ENCODE measurements at regions not wholly inside any gene's neighbourhood (a gene's known extent, or its start where the extent isn't known, plus 50 kb on each side); places are given as distances from the start of the nearest gene placed in this dataset.

DNA sequence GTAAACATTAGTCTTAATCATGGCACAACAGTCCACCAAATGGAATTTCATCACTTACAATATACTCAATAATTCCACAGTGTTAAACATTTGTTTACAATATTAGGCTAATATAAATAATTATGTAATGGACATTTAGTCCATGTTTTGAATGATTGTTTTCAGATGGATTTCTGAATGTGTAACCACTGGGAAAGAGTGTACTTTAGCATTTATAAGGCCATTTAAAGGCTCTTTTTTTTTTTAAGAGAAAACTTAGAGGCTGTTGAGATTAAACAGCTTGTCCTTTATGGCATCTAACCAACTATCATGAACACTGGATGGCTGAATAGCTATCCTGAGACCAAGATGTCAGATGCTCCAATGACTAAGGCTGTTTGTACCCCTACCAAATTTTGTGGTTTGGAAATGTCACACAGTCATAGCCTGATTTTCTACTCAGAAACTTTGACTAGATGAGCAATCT lies 248.3 kb upstream of the GLI3 start:
- no peak for DNase-seq

DNA sequence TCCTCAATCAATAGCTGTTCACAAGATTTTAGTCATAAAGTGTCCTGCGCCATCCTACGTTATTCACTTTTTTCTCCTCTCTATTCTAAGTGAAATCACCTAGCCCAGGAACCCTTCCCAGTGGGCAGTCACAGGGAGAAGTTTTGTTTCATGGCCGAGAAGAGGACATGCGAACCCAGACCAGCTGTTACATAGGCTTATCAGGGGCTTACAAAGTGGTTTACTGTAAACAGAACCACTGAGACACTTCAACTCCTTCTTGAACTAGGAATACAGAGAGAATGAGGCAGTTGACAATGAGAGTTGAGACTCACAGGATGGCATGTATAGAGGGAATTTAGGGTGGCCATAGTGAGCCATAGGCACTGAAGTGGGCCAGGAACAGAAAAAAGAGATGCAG lies 246.9 kb upstream of the GLI3 start:
- DNase-seq = no peak

DNA sequence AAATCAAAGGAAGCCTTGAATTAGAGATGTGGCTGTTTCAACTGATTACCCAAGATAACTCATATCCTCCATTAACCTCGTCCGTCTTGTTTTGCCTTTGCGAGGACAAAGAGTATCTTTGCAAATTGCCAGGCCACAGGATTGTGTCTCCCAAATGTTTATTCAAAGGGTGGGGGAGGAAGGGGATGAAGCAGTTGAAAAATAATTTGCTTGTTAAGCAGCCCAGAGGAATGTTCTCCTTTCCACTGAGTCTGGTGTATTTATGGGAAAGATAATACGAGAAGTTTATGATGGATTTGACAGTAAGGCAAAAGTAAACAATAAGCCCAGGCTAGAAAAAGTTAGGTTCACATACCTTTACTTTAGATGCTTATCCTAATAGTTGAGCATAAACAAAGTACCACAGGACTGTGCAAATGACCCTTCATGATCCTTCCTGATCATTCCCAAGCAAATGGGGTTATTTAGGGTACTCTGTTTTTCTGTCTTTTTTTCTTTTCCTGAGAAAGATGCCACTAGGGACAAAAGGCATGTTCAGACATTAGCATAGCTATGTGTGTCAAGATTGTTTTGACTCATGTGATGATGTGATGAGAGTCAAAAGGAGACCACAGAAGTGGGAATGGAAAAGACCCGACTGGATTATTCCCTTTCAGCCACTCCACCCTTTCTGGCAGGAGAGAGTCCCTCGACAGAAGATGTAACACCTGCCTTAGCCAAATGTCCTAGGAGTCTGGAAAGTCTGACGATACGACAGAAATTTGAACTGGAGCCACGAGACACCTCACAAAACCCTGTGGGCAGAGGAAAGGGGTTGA lies 243.0 kb upstream of the GLI3 start:
- no peak for DNase-seq

DNA sequence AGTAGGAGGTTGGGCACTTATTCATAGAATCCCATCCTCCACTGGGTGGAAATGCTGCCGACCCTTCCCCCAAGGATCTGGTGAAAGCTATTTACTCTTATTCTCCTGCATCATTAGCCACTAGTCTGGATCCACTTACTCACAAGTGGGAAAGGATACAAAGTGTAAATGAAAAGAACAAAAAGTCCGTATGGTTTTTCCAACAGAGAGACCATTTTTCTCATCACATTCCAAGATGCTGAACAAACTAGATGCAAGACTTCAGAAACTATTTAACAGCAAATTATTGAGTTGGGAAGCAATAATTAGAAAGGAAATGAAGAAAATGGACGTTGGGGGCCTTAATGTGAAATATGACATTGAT lies 242.4 kb upstream of the GLI3 start:
- no peak for DNase-seq

DNA sequence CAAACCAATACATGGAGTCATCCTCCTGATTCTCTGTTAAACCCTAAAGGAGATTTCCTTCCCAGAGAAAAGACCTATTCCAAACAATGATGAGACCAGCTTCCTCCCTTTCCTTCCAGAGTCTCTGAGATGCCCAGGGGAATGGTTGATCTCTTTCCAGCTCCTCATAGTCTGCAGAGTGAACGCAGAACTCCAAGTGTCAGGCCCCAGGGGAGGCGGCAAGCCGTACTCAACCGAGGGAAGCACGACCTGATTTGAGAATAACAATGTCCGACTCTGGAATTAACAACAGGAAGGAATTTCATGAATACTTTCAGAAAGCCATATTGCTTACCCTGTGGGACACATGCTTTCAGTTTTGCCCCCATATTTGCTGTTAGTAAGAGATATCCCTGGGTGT lies 241.7 kb upstream of the GLI3 start:
- no peak for DNase-seq

DNA sequence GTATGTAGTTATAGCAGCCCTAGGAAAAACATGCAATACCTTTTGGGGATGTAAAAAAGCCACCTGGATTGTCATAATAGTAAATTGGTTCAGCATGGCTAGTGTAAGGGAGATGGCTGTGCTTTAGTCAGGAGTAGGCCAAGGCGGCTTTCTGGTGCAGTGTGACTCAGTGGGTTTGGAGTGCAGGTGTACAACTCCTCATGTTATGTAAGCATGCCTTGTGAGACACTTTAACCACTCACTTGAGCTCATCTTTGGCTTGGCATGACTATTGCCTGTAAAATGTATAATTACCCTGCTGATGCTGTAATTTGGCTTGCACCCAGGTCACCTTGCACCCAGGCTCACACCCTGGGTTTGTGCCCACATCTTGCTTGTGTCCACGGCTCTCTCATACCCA lies 239.2 kb upstream of the GLI3 start:
- no peak for DNase-seq

DNA sequence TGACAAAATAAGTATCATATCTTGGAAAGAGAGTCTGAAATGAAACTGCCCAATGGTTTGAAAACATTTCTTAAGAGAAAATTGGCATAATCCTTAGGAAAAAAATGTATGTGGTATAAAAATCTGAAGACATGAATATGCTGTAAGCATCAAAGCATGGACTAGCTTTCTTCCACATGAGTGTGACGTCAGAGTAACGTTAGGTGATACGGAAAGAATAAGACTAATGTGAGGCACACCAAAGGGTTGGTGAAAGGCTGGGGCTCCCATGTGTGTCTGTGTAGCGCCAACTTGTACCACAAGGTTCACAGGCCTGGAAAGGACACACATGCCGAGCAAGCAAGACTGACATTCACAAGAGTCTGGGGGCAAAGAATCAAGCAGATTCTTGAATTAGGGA lies 238.1 kb upstream of the GLI3 start:
- no peak for DNase-seq

DNA sequence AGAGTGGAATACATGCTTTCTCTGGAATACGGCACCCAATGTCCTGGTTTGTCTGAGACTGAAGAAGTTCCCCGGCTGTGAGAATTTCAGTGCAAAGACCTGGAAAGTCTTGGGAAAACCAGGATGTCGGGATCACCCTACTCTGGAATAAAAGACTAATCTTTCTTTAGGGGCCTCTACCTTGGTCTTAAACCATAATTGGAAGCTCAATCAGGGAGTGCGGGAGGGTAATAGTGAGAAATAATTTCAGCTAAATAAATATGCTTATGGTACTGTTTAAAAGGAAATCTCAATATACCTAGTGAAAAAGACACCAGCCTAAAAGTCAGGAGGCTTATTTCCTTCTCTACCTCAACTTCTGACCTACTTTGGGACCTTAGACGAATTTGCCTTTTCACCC lies 236.1 kb upstream of the GLI3 start:
- no peak for DNase-seq

DNA sequence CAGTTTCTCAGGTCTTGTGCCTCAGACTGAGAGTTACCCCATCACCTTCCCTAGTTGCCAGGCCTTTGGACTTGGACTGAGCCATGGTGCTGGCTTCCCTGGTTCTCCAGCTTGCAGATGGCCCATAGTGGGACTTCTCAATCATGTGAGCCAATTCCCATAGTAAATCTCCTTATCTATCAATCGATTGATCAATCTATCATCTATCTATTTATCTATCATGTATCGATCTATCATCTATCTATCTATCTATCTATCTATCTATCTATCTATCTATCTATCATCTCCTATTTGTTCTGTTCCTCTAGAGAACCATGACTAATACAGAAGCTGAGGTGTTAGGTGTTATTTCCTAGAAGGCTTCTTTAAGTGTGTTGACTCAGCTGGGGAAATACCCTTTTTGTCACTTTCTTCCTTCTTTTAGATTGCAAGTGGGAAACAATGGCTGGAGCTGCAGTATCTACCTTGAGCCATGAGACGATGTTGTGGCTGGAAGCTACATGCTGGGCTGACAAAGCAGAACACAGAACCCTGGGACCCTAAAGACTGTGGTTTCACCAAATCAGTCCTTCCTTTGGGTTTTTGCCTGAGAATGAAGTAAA lies 234.7 kb upstream of the GLI3 start:
- no peak for DNase-seq

DNA sequence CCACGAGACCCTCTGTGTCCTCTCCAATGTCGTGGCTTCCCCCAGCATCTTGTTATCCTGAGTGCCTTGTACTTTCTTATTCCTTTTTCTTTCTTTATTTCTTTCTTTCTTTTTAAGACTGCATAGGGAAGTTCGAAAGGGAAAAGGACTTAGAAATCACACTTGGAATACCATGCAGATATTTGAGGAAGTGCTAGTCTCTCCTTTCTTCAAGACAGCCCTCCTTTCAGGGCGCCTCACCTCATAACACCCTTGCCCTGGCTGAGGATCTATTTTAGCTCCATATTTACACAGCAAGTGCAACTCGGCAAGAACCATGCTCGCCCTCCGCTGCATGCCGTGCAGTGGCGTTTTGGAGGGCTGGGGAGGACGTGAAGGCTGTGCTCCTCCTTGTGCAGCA lies 232.3 kb upstream of the GLI3 start:
- no peak for DNase-seq

DNA sequence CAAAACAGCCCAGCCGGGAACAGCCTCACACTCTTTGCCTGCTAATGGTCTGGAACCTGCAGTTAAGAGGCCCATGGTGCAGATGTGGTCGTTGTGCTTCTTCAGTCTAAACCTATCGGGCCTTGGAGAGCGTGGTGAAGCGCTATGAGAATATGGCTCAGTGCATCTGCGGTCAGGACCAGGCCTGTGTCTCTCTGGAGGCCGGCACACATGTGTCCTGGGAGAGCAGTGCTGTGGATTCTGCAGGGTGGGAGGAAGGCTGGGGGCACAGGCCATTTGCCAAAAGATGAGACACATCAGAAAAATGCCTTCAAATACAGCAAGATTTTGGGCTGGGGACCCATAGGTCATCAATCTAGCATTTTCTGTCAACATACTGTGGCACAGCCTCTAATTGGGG lies 231.5 kb upstream of the GLI3 start:
- DNase-seq = no peak

DNA sequence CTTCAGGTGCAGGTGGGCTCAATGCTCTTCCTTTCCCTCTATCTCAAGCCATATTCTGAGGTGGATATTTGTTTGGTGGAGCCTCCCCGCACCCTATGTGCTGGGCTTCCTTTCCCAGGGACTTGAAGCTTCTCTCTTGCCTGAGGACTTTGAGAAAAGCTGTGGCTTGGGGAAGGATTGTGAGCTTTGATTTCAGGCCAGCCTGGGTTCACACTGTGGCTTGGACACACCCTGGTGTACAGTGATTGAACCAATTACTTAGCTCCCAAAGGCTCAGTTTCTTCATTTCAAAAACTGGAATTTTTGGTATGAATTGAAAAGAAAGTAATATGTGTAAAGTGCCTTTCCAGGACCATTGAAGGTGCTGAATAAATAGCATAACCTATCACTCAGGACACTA lies 224.5 kb upstream of the GLI3 start:
- no peak for DNase-seq

DNA sequence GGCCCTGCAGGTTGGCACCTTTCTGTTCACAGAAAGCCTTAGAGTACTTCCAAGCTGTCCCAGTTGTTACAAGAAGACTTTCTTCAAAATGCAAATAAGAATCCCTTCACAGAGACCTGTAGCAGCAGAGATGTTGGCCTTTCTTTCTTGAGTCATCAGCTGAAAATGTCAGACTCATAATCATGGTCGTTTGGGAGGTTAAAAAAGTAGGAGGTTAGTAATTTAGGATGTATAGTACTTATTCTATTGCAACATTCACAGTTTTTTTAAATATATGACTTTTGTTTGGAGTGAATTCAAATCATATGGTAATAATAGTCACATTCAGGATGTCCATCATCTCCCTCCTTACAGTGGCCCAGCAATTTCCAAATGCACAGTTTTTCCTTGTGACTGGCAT lies 223.9 kb upstream of the GLI3 start:
- no peak for DNase-seq

DNA sequence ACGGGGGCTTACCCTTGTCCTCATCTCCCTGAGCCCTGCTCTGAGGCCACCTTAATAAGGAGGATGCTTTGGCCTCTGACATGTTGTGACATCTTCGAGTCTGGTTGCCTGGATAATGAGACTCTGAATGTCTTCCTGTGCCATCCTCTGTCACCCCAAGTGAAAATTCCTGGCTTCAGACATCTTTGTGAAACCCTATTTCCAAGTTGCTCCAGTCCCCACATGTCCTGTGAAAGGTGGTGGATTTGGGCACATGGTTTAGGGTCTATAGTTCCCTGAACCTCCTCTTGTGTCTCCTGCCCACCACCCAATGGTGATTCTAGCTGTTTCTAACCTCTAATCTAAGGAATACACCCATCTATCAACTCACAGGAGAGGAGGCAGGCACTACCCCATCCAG lies 223.1 kb upstream of the GLI3 start:
- DNase-seq = no peak

DNA sequence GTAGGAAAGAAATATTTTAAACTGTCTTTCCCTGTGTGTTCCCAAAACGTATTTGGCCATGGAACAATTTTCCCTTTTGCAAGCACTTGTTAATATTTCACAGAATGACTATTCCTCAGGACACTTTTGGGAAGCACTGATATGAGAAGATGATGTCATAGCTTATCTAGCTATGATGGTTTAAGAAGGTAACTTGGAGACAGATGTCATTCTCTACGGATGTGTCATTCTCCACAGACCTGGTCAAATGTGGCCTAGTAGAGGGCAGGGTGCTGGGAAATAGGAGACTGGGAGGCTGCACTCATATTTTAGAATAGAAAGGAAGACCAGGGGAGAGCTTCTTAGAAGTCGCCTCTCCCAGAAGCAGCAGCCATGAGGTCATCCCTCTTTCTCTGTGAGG lies 220.7 kb upstream of the GLI3 start:
- DNase-seq = no peak

DNA sequence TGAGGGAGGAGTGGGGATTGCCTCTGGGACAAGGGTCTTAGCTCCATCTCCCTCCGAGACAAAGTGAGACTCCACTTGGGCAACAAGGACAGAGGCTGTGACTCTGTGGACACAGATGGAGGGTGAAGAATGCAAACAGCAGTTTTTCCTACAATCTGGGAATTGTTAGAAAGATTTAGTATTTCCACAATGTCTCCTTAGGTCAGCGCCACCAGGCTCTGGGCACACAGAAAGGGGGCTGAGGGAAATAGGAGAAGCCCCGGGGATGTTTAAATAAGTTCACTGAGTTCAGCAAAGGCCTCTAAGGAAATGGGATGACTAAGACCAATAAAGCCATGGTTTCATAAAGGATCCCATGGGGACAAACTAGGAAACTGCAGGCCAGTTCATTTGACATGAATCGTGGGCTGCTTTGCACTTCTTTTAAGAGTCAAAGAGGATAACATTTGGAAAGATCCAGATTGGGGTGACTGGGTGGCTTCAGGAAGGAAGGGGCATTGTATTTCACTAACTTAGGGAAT lies 219.8 kb upstream of the GLI3 start:
- no peak for DNase-seq

DNA sequence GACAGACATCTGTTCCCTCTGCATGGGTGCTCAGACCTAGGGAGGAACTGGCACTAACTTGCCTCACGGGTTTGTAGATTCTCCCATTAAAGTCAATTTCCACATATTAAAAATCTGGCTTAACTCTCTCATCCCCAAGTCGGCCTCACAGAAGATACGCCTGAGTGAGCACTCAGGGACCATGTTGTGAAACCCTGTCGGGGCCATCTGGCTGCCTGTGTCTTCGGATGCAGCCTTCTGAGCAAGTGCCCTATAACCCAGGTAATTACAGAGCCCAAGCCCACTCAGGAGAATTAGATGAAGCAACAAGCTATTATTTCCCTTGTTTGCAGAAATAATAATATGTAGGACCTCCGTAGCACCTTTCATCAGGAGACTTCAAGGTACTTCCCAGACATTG lies 219.3 kb upstream of the GLI3 start:
- DNase-seq = peak; percentile 34

DNA sequence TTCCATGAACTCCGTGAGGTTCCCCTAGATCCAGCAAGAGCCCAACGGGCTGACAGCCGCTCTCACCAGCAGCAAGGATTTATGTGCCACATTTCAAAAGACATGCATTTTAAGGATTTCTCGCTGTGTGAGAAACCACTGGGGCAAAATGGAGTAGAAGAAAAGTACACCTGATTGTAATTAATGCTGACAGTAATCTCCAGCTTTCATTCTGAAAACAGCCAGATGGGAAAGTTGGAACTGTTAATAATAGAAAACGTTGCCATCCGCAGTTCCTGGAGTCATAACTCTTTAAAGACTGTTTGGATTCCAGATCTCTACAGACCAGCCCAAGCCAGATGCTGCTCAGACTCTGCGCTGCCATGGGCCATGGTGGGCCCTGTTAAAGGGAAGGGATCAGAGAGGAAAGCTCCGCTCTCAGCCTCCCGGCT lies 216.9 kb upstream of the GLI3 start:
- DNase-seq = no peak

DNA sequence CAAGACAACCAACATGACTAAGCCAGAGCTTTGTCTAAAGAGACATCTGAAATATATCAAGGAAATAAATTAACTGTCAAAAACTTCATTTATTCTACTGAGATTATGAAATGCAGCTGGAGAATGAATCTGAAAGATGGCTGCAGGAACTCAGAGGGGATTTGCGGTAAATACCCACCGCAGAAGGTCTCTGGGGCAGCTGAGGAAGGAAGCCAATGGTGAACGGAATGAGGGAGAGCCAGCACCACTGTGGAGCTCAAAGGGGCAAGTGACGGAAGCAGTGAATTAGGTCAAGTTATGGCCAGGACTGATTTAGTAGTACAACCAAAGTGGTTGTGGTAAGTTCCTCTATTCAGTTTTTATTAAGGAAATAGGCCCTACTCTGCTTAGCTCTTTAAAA lies 215.3 kb upstream of the GLI3 start:
- no peak for DNase-seq

DNA sequence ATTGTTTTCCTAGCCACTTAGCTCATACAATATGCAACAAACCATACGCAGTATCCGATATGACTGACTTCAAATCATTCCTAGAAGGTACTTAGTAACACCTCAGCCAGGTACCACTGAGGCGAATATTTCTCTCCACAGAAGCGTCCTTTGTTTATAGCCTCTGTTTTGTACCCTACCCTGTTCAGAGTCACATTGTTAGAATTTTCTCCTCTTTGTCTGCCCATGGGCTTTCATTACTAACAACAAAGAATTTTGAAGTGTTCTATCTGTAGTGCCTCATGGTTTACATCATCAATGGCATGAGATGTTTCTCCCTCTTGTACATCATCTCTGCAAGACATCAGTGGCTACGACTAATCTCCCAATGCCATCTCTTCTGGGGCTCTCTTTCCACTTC lies 212.4 kb upstream of the GLI3 start:
- DNase-seq = no peak

DNA sequence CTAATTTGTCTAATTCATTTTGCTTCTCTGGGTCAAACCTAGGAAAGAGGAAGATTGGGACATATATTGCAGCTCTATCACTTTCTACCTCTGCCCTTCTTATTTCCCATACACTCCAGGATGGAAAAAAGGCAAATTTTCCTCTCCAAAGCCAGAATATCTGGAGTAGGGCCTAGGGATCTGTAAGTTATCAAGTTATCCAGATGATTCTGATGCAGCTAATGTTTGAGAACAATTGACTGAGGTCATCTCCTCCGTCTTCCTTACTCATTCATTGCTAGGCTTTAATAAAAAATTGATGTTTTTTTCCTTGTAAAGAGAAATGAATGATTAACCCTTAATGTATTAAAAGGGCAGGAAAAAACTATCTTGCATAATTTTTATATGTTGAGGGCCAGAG lies 211.9 kb upstream of the GLI3 start:
- no peak for DNase-seq

DNA sequence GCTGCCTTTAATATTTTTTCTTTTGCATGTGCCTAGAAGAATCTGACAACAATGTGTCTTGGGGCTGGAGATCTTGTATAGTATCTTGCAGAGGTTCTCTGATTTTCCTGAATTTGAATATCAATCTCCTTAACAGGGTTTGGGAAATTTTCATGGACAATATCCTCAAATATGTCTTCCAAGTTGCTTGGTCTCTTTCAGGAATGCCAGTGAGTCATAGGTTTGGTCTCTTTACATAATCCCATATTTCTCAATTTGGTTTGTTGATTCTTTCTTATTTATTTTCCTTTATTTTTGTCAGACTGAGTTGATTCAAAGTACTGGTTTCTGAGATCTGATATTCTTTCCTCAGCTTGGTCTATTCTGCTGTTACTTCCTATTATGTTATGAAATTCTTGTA lies 208.7 kb upstream of the GLI3 start:
- no peak for DNase-seq

DNA sequence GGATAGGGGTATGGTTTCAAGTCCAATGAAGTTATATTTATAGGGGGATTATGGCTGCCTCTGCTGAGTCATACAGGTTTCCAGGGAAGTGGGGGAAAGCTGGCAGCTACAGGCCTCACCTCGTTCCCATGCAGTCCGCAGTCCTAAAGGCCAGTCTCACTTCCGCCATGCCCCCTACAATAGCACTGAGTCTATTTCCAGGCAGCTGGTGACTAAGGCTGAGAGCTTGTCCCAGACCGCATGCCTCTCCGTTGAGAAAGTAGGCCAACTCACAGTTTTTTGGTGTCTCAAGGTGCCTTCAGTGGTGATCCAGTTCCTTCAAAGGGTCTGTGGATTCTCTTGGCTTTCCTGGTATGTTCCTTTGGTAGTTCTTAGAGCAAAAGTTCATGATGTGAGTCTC lies 203.9 kb upstream of the GLI3 start:
- no peak for DNase-seq

DNA sequence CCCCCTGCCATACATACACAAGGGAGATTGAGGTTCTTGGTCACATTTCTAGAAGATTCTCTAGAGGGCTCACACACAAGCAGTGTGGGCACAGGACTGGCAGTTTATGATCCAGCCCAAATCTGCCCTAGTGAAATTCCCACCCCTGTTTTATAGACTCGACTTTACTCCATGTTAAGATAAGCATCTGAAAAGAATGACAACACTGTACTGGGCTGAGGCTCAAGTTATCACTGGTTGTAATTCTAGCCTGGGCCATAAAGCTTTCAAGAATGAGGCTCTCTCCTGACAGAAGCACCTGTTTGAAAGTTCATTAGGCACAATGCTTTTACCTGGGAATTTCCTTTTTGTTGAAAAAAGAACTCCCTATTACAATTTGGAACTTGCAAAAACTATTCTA lies 195.6 kb upstream of the GLI3 start:
- no peak for DNase-seq

DNA sequence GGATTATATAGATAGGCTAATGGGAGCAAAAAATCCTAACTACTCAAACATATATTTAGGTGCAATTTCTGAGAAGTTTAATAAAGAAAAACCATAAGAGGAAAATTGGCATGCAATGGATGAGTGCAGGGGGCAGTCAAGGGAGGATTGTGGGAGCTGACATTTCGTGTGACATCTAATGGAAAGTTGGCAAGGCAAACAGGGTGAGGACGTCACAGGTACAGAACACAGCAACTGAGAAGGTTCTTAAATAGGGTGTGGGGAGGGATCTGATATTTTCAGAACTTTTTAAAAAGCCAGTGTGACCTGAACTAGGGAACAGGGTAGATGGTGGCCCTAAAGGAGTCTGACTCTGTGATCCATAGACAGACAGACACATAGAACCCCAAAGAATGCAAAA lies 194.9 kb upstream of the GLI3 start:
- DNase-seq = no peak

Data from NCI-H2171 (cell line).